AG09319 (cell line): ENCODE measurements at regions not wholly inside any gene's neighbourhood (a gene's known extent, or its start where the extent isn't known, plus 50 kb on each side); places are given as distances from the start of the nearest gene placed in this dataset.

Experiments used
- DNase-seq: peaks from one replicate; pipeline ENCODE4 v3.0.0-alpha.2; 2010; ENCODE audit warnings: low read depth; ENCODE audit errors: extremely low read depth
- TF ChIP-seq, protein P1 (sequence below): IDR thresholded peaks from 2 replicates; pipeline ENCODE4 v1.5.1; 2011; ENCODE audit warnings: low read depth, mild to moderate bottlenecking, inconsistent platforms, low read length, moderate library complexity

DNA sequence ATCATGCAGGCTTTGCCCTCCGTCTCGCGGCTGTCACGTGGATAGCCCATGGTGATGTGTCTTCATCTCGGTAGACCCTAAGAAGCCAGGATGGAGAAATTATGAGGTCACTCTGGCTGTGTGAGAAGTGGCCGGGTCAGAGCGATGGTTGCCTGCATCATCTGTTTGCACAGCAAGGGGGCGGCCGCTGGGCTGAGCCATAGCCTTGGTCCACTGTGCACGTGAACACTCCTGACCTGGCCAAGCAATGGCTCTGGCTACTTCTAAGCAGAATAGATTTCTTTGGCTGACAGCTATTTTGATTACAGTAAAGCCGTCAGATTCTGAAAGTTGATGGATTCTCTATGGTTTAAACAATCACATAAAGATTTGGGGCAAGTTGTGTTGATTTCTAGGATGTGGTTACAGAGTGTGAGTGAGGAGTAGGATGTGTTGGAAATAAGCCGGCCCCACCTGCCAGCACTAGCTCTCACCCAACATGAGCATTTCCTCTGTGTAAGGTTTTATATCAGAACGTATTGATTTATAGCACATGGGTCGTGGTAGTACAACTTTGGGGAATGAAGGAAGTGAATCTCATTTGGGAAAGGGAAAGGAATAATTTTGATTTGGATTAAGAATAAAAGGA is 214.4 kb upstream of the GPR26 start:
- TF ChIP-seq, protein P1, sequence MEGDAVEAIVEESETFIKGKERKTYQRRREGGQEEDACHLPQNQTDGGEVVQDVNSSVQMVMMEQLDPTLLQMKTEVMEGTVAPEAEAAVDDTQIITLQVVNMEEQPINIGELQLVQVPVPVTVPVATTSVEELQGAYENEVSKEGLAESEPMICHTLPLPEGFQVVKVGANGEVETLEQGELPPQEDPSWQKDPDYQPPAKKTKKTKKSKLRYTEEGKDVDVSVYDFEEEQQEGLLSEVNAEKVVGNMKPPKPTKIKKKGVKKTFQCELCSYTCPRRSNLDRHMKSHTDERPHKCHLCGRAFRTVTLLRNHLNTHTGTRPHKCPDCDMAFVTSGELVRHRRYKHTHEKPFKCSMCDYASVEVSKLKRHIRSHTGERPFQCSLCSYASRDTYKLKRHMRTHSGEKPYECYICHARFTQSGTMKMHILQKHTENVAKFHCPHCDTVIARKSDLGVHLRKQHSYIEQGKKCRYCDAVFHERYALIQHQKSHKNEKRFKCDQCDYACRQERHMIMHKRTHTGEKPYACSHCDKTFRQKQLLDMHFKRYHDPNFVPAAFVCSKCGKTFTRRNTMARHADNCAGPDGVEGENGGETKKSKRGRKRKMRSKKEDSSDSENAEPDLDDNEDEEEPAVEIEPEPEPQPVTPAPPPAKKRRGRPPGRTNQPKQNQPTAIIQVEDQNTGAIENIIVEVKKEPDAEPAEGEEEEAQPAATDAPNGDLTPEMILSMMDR, result no peak
- no peak for DNase-seq

DNA sequence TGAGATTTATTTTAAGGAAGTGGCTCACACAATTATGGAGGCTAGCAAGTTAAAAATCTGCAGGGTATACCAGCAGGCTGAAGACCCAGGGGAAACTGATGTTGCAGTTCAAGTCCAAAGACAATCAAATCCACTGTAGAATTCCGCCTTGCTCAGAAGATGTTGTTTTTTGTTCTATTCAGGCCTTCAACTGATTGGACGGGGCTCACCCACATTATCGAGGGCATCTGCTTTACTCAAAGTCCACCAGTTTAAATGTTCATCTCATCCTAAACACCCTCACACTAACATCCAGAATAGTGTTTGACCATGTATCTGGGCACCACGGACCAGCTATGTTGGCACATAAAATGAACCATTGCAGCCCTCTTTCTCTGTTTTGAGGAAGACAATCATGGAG is 211.2 kb upstream of the GPR26 start:
- TF ChIP-seq, protein P1, result no peak
- DNase-seq, result no peak

DNA sequence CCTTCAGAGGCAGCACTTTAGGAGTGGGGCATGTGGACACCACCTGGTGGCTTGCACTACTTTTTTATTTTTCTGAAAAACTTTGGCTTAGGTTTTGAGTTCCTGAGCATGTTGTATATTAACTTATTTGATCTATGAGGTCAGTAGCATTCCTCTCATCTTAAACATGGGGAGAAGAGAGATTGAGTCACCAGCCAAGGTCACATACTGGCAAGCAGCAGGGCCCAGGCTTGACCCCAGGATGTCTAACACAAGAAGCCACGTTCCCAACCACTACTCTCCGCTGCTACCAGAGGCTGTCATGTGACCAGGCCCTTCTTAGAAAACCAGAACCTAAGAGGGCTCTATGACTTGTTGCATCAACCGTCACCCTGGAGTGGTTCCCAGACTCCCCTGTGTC is 210.3 kb upstream of the GPR26 start:
- DNase-seq, result no peak
- TF ChIP-seq, protein P1, result no peak

DNA sequence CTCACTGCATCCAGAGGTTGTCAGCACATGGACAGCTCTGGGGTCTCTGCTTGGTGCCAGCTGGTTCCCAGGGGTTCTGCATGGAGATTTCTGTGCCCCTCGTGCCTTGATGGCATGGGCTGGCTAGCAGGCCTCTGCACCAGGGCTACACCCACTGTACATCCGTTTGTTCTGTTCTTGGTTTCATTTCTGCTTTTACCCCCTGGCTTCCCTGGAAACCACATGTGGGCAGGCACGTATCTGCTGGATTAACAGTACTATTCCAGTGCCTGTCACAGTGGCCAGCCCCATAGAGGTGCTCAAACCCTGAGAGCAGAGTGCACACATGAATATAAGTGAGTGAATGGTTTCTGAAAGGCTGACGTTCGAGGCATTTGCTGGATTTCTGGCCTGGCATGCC is 207.2 kb upstream of the GPR26 start:
- TF ChIP-seq, protein P1, result no peak
- no peak for DNase-seq

DNA sequence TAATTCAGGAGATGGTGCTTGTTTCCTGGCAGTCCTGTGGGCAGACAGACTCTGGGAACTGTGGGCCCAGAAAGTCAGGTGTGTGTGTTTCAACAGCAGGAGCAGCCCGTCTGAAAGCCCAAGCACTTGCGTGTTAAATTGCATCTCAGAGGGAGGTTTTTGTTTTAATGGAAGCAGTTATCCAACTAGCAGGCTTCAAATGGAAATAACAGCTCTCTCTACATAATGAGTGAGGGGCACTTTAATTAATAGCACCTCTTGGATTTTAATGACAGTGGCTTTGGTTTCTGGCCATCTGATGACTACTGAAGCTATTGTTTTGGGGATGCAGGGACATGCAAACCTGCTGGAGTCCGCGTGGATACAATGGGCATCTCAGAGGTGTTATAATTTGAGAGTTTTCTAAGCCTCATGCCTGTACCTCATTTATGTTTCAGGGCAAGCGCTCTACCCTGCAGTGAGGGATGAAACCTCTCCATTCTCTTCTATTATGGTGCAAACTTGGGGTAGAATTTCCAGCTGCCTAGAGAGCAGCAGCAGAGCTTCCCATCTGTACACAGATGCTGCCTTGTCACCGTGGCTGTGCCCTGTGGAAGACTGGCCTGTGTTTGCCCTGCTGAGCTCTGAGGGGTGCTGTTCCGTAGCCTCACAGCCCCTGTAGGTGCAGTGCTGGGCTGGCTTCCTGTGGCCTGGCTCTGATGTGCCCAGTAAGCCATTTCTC is 206.6 kb upstream of the GPR26 start:
- TF ChIP-seq, protein P1, result no peak
- DNase-seq, result no peak

DNA sequence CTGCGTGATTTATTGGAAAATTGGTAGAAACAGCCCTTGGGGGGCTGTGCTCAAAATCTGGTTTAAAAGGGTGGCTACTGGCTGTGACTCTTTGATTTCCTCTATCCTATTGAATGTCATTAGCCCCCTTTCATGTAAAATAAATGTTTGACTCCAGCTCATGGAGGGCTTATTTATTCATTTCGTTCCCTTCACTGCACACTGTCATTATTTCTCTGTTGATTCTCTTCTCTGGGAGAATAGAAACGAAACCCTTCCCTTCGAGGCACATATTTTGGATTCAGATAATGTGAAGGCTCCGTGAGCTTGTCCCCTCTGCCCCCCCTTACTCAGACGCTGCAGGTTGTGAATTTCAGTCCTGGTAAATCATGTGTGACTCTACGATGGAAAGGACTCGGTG is 203.9 kb upstream of the GPR26 start:
- no peak for DNase-seq
- TF ChIP-seq, protein P1, result no peak

DNA sequence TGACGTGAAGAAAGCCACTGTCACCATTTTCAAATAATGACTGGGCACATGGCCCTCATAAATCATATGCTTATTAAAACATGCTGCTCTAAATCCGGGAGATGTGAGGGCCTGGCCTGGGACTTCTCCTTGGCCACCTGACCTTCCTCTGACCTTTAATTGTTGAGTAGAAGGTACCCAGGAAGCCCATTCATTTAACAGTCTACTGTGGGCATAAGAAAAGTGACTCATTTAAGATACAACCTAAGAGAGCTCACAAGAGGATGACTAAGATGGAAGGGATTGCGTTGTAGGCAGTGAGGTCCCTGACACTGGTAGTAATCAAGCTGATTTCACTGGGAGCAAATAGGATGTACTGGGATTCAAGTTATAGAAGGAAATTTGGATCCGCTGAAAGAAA is 203.4 kb upstream of the GPR26 start:
- TF ChIP-seq, protein P1, result no peak
- DNase-seq, result no peak
